Stimulated activated CD8-positive, alpha-beta memory T cell treated with anti-CD3 and anti-CD28 coated beads, Interleukin-15, amount 100 ng/mL, for 1 hour (primary cell): ENCODE measurements at regions not wholly inside any gene's neighbourhood (a gene's known extent, or its start where the extent isn't known, plus 50 kb on each side); places are given as distances from the start of the nearest gene placed in this dataset.
"Not testable (repeated sequence)": the region's sequence is repeated elsewhere in the genome, so short reads cannot be mapped to it uniquely, and the experiment has no call there.

ENCODE experiments used
- DNase-seq: peaks from one replicate; pipeline ENCODE4 v3.0.0-alpha.2; 2020; ENCODE audit warnings: low read depth

- DNase-seq = no peak
Observed at GRCh38 chr5:82644766-82645165, 366.6 kb upstream of the RPS23 start.

- no peak for DNase-seq
Observed at GRCh38 chr5:82644229-82644628, 366.1 kb upstream of the RPS23 start.

GRCh38 chr5:82642313-82642712, 364.2 kb upstream of the RPS23 start:
- no peak for DNase-seq

GRCh38 chr5:82641331-82642003, 363.3 kb upstream of the RPS23 start:
- DNase-seq = no peak

- DNase-seq = no peak
Observed at GRCh38 chr5:82640916-82641315, 362.8 kb upstream of the RPS23 start.

- no peak for DNase-seq
Observed at GRCh38 chr5:82639393-82640144, 361.4 kb upstream of the RPS23 start.

GRCh38 chr5:82636591-82636990, 358.4 kb upstream of the RPS23 start:
- no peak for DNase-seq

GRCh38 chr5:82635561-82636288, 357.6 kb upstream of the RPS23 start:
- no peak for DNase-seq

GRCh38 chr5:82628364-82628910, 350.3 kb upstream of the RPS23 start:
- no peak for DNase-seq

- DNase-seq = not testable (repeated sequence)
Observed at GRCh38 chr5:82626905-82627591, 348.9 kb upstream of the RPS23 start.

- not testable (repeated sequence) for DNase-seq
Observed at GRCh38 chr5:82626012-82626411, 347.9 kb upstream of the RPS23 start.

GRCh38 chr5:82624062-82624461, 345.9 kb upstream of the RPS23 start:
- no peak for DNase-seq

- no peak for DNase-seq
Observed at GRCh38 chr5:82622711-82623514, 344.8 kb upstream of the RPS23 start.

GRCh38 chr5:82622205-82622604, 344.1 kb upstream of the RPS23 start:
- DNase-seq = no peak

GRCh38 chr5:82620957-82621600, 342.9 kb upstream of the RPS23 start:
- no peak for DNase-seq

- no peak for DNase-seq
Observed at GRCh38 chr5:82619097-82619496, 340.9 kb upstream of the RPS23 start.

GRCh38 chr5:82614706-82615105, 336.6 kb upstream of the RPS23 start:
- no peak for DNase-seq

GRCh38 chr5:82613891-82614290, 335.7 kb upstream of the RPS23 start:
- DNase-seq = no peak

GRCh38 chr5:82610686-82611085, 332.5 kb upstream of the RPS23 start:
- DNase-seq = no peak

- no peak for DNase-seq
Observed at GRCh38 chr5:82605441-82605973, 327.4 kb upstream of the RPS23 start.
